ENCODE measurements at regions not wholly inside any gene's neighbourhood (a gene's known extent, or its start where the extent isn't known, plus 50 kb on each side); places are given as distances from the start of the nearest gene placed in this dataset.

DNA sequence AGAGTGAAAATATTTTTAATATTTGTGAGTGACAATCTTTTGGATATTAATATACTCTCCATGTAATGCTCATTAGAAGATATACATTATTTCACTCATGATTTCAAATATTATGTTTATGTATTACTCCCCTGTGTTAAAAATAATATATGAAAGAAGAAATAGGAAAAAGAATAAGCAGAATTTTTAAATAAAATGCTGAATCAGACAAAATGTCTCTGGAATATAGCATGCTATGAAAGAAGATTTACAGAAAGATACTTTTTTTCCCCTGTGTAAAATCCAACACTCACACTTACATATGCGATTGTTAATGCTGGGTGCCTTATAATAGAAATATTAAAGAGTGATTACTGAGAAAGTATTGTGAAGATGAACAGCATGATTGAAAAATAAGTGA lies 373.7 kb downstream of the ANXA1 start:
- Mint-ChIP-seq H3K27me3 (ENCODE audit: insufficient read depth, low read depth, poor library complexity) (no peaks in the 10 kb centered on the region), H3K9me3 (0 out of 3 replicates have a peak, but pooled peaks cover 2% of the 10 kb centered on the region), H3K36me3 (ENCODE audit: low read depth) (no peaks in the 10 kb centered on the region), H3K4me3 (no peak overlapping the region), H3K4me1 (peaks cover 5% of the 10 kb centered on the region), H3K27ac (no peak overlapping the region)
- H3K36me3 ChIP-seq (ENCODE audit: insufficient read depth) = no peaks in the 10 kb centered on the region
- no peak overlapping the region for H3K4me3 ChIP-seq
- ATAC-seq = no peak
- no peak overlapping the region for H2AFZ ChIP-seq
- no peaks in the 10 kb centered on the region for H4K20me1 ChIP-seq (replicated peaks; ENCODE audit: insufficient read depth)
- H3K4me2 ChIP-seq = no peak overlapping the region
- H3F3A ChIP-seq (replicated peaks; ENCODE audit: low read depth) = no peaks in the 10 kb centered on the region
- no peak overlapping the region for H3K27ac ChIP-seq (ENCODE audit: low read depth)
- no peaks in the 10 kb centered on the region for H3K9me2 ChIP-seq (ENCODE audit: insufficient read depth)
- TF ChIP-seq STAT1 (IDR thresholded peaks at IDR 0.05; ENCODE audit: unreplicated experiment) (no peak), CREB1 (CRISPR knock-in tag; IDR thresholded peaks at IDR 0.05; ENCODE audit: low read depth) (no peak), NANOG (IDR thresholded peaks at IDR 0.05; ENCODE audit: borderline replicate concordance) (no peak), POLR2AphosphoS5 (IDR thresholded peaks at IDR 0.05; ENCODE audit: low read depth) (no peak), EZH2phosphoT487 (IDR thresholded peaks at IDR 0.05; ENCODE audit: unreplicated experiment) (no peak), JUNB (IDR thresholded peaks at IDR 0.05; ENCODE audit: unreplicated experiment) (no peak), ZNF331 (CRISPR knock-in tag; IDR thresholded peaks at IDR 0.05; ENCODE audit: low read depth) (no peak), EZH2 (IDR thresholded peaks at IDR 0.05; ENCODE audit: low read depth, unreplicated experiment) (no peak), ZNF114 (CRISPR knock-in tag; IDR thresholded peaks at IDR 0.05) (no peak)
- TF ChIP-seq, protein P1, sequence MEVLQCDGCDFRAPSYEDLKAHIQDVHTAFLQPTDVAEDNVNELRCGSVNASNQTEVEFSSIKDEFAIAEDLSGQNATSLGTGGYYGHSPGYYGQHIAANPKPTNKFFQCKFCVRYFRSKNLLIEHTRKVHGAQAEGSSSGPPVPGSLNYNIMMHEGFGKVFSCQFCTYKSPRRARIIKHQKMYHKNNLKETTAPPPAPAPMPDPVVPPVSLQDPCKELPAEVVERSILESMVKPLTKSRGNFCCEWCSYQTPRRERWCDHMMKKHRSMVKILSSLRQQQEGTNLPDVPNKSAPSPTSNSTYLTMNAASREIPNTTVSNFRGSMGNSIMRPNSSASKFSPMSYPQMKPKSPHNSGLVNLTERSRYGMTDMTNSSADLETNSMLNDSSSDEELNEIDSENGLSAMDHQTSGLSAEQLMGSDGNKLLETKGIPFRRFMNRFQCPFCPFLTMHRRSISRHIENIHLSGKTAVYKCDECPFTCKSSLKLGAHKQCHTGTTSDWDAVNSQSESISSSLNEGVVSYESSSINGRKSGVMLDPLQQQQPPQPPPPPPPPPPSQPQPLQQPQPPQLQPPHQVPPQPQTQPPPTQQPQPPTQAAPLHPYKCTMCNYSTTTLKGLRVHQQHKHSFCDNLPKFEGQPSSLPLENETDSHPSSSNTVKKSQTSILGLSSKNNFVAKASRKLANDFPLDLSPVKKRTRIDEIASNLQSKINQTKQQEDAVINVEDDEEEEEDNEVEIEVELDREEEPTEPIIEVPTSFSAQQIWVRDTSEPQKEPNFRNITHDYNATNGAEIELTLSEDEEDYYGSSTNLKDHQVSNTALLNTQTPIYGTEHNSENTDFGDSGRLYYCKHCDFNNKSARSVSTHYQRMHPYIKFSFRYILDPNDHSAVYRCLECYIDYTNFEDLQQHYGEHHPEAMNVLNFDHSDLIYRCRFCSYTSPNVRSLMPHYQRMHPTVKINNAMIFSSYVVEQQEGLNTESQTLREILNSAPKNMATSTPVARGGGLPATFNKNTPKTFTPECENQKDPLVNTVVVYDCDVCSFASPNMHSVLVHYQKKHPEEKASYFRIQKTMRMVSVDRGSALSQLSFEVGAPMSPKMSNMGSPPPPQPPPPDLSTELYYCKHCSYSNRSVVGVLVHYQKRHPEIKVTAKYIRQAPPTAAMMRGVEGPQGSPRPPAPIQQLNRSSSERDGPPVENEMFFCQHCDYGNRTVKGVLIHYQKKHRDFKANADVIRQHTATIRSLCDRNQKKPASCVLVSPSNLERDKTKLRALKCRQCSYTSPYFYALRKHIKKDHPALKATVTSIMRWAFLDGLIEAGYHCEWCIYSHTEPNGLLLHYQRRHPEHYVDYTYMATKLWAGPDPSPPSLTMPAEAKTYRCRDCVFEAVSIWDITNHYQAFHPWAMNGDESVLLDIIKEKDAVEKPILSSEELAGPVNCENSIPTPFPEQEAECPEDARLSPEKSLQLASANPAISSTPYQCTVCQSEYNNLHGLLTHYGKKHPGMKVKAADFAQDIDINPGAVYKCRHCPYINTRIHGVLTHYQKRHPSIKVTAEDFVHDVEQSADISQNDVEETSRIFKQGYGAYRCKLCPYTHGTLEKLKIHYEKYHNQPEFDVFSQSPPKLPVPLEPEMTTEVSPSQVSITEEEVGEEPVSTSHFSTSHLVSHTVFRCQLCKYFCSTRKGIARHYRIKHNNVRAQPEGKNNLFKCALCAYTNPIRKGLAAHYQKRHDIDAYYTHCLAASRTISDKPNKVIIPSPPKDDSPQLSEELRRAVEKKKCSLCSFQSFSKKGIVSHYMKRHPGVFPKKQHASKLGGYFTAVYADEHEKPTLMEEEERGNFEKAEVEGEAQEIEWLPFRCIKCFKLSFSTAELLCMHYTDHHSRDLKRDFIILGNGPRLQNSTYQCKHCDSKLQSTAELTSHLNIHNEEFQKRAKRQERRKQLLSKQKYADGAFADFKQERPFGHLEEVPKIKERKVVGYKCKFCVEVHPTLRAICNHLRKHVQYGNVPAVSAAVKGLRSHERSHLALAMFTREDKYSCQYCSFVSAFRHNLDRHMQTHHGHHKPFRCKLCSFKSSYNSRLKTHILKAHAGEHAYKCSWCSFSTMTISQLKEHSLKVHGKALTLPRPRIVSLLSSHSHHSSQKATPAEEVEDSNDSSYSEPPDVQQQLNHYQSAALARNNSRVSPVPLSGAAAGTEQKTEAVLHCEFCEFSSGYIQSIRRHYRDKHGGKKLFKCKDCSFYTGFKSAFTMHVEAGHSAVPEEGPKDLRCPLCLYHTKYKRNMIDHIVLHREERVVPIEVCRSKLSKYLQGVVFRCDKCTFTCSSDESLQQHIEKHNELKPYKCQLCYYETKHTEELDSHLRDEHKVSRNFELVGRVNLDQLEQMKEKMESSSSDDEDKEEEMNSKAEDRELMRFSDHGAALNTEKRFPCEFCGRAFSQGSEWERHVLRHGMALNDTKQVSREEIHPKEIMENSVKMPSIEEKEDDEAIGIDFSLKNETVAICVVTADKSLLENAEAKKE (CRISPR knock-in tag; IDR thresholded peaks at IDR 0.05) = no peak
- TF ChIP-seq, protein P2, sequence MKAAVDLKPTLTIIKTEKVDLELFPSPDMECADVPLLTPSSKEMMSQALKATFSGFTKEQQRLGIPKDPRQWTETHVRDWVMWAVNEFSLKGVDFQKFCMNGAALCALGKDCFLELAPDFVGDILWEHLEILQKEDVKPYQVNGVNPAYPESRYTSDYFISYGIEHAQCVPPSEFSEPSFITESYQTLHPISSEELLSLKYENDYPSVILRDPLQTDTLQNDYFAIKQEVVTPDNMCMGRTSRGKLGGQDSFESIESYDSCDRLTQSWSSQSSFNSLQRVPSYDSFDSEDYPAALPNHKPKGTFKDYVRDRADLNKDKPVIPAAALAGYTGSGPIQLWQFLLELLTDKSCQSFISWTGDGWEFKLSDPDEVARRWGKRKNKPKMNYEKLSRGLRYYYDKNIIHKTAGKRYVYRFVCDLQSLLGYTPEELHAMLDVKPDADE (IDR thresholded peaks at IDR 0.05) = no peak
- TF ChIP-seq, protein P3, sequence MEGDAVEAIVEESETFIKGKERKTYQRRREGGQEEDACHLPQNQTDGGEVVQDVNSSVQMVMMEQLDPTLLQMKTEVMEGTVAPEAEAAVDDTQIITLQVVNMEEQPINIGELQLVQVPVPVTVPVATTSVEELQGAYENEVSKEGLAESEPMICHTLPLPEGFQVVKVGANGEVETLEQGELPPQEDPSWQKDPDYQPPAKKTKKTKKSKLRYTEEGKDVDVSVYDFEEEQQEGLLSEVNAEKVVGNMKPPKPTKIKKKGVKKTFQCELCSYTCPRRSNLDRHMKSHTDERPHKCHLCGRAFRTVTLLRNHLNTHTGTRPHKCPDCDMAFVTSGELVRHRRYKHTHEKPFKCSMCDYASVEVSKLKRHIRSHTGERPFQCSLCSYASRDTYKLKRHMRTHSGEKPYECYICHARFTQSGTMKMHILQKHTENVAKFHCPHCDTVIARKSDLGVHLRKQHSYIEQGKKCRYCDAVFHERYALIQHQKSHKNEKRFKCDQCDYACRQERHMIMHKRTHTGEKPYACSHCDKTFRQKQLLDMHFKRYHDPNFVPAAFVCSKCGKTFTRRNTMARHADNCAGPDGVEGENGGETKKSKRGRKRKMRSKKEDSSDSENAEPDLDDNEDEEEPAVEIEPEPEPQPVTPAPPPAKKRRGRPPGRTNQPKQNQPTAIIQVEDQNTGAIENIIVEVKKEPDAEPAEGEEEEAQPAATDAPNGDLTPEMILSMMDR (conservative IDR thresholded peaks at IDR 0.05; ENCODE audit: low read depth in 2 of 2) = no peak
- TF ChIP-seq, protein P4, sequence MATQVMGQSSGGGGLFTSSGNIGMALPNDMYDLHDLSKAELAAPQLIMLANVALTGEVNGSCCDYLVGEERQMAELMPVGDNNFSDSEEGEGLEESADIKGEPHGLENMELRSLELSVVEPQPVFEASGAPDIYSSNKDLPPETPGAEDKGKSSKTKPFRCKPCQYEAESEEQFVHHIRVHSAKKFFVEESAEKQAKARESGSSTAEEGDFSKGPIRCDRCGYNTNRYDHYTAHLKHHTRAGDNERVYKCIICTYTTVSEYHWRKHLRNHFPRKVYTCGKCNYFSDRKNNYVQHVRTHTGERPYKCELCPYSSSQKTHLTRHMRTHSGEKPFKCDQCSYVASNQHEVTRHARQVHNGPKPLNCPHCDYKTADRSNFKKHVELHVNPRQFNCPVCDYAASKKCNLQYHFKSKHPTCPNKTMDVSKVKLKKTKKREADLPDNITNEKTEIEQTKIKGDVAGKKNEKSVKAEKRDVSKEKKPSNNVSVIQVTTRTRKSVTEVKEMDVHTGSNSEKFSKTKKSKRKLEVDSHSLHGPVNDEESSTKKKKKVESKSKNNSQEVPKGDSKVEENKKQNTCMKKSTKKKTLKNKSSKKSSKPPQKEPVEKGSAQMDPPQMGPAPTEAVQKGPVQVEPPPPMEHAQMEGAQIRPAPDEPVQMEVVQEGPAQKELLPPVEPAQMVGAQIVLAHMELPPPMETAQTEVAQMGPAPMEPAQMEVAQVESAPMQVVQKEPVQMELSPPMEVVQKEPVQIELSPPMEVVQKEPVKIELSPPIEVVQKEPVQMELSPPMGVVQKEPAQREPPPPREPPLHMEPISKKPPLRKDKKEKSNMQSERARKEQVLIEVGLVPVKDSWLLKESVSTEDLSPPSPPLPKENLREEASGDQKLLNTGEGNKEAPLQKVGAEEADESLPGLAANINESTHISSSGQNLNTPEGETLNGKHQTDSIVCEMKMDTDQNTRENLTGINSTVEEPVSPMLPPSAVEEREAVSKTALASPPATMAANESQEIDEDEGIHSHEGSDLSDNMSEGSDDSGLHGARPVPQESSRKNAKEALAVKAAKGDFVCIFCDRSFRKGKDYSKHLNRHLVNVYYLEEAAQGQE (IDR thresholded peaks at IDR 0.05; ENCODE audit: unreplicated experiment) = no peak
- DNase-seq (ENCODE audit: low spot score) = no peak
- no peaks in the 10 kb centered on the region for H3K79me2 ChIP-seq (replicated peaks; ENCODE audit: insufficient read depth)
- no peaks in the 10 kb centered on the region for H3K27me3 ChIP-seq (ENCODE audit: insufficient read depth)
- peaks cover 1% of the 10 kb centered on the region; the same call in 1 of the 2 replicates for H3K4me1 ChIP-seq (ENCODE audit: insufficient read depth)
